Stimulated activated CD8-positive, alpha-beta memory T cell treated with anti-CD3 and anti-CD28 coated beads, Interleukin-2, amount 100 ng/mL, for 48 hours (primary cell): ENCODE measurements at regions not wholly inside any gene's neighbourhood (a gene's known extent, or its start where the extent isn't known, plus 50 kb on each side); places are given as distances from the start of the nearest gene placed in this dataset.

Experiments used
- DNase-seq, 2 donors: peaks; one replicate each; pipeline ENCODE4 v3.0.0-alpha.2; 2020; ENCODE audit warnings: low read depth in 2 of 2

DNA sequence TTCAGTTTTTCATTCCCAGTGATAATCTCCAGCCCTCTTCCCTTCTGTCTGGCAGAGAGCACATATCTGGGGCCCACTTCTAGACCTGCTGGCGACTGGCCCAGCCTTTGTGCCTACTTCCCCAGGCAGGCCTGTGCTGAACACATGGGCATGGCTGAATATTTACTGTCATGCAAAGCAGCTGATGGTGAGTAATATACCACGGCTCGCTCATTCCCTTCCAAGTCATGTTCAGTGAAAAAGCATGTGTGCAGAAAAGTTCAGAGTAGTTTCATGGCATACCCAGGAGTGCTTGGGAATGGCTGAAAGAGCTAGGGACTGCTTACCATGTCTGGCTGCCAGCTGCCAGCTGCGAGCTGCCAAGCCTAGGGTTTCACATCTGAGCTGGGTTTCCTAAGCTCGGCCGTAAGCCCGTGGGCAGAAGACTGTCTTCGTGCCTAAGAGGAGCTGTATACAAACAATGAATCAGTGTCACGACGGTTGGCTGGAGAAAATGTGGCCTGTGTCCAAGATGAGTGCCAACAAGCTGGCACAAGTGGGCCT is 179.9 kb upstream of the PELI2 start:
- DNase-seq = no peak

DNA sequence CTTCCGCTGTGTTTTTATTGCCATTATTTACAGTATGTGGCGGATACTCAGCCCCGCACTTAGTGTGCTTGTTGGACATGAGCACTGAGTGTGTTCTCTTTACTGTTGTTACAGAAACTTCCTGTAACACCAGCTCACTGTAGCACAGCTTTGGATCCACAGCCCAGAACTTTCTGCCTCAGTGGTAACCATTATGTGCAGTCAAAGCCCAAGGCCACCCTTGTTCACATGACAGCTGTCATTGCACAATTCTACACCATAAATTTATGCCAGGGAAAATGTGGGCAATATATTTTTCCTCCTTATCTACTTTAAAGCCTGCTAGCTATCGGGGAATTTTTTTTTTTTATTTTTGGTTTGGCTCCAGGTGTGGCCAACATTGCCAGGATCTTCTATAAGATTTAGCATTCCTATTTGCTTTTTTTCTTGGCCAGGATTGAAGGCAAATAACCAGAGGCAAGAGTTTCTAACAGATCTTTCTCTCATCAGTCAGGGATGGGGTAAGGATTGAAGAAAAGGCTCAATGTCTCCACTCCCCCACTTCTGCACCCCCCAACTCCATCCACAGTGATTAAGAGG is 176.0 kb upstream of the PELI2 start:
- DNase-seq = no peak

DNA sequence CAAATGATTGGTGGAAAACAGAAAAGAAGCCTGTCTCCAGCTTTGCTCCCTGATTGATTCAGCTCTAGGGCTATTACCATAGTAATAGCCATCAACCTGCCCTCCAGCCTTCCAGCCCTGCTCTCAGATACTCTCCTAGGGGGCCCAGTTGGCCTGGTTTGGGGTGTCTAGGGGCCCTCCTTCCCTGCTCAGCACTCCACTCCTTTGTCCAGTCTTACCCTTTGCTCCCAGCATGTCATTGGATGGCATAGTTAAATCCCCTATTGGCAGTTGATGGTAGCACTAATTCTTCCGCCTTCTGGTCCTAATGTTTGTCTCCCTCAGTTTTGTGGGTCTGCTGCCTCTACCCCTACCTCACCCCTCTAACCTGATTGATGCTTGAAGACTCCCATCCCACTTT is 175.4 kb upstream of the PELI2 start:
- no peak for DNase-seq

DNA sequence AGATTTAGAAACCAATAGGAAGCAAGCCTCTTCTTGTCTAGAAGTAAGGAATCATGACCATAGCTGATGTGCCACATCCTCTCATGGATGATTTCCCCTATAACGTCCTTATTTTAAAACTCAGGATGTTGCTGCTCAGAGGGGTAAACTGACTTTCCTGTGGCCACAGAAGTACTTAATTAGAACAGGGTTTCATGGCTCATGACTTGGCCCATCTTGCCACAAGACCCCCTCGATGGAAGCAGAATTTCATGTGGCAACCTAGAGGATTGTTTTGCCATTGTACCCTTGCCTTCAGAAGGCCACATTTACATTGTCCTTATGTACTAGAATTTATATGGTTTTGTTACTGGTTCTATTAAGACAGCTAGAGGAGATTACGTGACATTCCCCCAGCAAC is 173.5 kb upstream of the PELI2 start:
- DNase-seq = no peak

DNA sequence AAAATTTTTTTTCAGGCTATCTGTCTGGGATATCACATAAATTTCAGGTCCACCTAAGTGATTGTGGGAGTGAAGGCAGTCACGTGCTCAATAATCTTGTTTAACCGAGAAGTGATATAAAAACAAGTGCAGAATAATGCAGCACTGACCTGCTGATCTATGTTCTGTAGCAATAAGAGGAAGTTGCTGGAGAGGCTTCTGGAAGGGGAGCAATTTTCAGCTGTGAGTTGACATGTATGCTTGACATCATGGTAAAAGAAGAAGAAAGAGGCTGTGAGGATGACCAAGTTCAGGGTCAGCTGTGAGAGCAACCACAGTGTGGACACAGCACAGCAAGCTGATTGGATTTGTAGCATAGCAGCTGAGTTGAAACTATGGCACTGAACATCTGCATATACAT is 172.0 kb upstream of the PELI2 start:
- DNase-seq = no peak

DNA sequence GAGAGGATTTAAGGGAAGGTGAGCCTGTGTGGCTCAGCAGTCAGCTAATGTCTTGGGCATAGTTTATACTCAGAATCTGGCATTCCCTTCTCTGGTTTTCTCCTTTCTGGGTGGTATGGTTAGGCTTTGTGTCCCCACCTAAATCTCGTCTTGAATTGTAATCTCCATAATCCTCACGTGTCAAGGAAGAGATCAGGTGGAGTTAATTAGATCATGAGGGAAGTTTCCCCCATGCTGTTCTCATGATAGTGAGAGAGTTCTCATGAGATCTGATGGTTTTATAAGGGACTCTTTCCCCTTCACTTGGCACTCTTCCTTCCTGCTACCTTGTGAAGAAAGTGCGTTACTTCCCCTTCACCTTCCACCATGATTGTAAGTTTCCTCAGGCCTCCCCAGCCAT is 169.8 kb upstream of the PELI2 start:
- no peak for DNase-seq

DNA sequence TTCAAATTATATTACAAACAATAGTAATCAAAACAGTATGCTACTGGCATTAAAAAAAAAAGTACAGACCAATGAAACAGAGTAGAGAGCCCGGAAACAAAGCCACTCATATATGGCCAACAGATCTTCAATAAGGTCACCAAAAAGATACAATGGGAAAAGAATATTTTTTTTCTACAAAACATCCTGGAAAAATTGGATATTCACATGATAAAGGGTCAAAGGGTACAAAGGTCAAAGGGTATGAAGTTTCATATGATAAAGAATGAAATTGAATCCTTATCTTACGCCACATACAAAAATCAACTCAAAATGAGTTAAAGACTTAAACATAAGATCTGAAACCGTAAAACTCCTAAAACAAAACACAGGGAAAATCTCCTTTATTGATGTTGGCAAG is 168.5 kb upstream of the PELI2 start:
- no peak for DNase-seq

DNA sequence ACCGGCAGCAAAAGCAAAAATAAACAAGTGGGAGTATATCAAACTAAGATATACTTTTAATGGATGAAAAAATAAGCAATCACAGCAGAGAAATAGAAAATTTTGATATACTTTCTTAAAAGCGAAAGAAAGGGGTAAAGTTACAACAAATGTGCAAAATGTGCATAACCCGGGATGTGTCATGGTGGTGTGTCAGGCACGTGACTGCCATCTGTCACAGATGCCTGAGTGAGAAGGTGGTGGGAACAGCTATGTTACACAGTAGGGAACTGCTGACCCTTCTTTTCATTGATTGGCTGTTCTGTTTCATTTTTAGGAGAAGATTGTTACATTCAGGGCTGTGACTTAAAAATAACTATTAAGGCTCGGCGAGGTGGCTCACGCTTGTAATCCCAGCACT is 168.1 kb upstream of the PELI2 start:
- DNase-seq = no peak

DNA sequence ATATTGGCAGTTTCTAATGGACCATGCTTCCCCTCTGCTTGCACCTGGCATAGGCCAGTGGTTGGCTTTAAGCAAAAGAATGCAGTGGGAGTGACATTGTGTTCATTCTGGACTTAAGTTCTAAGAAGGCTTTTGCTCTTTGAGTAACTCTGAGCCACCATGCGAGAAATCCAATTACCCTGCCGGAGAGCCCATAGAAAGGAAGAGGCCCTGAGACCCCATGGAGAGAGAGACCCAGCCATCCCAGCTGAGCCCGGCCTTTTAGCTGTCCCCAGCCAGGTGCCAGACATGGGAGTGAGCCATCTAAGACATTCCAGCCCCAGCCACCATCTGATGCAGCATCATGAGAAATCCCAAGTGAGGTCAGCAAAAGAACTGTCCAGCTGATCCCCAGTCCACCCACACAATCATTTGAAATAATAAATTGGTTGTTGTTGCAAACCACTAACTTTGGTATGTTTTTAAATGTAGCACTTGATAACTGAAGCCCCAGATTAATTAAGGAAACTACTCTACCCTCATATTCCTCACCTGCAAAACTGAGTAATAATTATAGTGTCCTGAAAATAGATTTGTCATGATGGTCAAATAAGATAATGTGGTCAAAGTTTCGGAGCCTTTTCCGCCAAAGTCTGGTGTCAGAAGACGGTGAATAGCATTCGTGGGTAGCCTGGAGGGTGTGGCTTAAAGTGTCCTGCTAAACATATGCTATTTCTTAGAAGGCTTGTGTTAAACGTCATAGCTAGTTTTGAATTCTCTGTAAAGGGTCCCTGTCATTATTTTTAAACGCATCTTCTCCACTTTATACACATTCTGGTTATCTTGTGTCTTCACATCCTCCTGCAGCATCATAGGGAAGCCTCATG is 166.6 kb upstream of the PELI2 start:
- no peak for DNase-seq

DNA sequence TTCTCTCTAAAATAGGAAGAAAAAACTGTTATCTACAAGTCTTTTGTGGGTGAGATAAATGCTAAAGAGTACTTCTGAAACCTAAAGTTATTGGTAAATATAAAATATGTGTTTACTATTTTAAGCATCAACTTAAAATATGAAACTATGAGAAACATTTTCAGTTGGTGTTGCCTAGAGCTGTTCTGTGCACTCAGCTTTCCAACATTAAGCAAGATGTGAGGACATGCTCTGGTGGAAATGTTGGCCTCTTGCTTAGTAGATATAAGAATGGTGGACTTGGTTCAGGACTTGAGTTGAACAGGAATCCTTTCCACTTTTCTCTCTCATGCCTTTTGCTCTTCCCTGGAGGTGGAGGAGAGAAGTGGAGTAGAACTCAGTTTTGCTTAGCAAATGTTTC is 164.1 kb upstream of the PELI2 start:
- no peak for DNase-seq

DNA sequence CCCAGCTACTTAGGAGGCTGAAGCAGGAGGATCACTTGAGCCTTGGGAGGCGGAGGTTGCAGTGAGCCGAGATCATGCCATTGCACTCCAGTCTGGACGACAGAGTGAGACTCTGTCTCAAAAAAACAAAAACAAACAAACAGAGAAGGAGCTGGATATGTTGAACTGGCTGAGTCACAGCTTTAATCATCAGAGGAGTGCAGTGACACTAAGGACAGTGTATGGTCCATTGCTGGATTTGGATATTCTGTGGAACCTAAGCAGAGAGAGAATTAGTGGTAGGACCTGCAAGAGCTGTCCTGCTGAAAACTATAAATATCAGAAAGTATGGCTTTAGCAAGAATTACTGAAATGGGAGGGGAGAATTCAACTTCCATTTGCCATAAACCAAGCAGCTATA is 163.0 kb upstream of the PELI2 start:
- DNase-seq = no peak

DNA sequence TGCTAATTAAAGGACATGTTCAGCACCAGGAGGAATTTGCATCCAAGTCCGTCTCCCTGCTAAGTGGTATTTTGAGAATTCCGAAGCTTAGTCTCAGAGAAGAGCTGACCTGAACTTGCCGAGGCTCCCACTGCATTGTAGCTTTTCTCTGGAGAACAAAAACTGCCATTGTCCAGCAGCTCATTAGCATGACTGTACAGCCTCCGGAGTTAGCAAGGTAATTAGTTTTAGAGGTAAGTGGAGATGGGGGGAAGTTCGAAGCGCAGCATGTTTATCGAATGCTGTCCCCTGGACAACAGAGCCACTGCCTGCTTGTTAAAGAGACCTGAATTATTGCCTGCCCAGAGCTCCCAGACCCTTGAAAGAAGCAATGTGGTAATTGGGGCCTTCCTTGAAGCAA is 160.3 kb upstream of the PELI2 start:
- DNase-seq = no peak

DNA sequence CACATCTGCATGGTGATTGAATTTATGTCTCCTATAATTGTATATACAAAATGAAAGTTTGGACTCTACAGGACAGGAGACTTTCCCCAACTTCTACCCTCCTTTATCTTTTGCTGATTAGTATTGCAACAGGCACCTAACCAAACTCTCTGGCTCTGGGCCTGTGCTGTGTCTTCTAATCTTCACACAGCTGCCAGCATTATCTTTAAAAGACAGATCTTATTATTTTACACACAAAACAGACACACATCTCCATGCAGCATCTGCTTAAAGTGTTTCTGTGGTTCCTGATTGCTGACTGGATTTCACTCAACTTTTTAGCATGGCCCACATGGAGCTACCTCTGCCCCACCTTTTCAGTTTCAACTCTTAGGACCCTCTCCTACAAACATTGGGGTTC is 154.9 kb upstream of the PELI2 start:
- no peak for DNase-seq

DNA sequence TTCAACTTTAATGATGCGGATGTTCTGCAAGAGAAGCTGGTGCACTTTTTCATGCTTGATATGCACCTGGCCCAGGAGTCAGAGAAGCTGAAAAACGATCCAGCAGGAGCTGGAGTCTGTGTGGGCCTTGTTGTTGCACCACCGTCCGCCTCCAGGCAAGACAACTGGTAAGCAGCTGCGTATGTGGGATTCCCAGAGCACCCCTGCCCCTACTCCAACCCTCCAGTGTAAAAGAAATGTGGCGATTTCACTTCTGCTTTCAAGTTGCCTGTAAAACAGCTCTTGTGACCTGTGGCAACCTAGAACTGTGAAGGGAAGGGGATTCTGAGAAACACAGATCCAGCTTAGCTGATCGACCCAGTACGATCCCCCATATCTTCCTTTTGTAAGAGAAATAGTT is 154.1 kb upstream of the PELI2 start:
- DNase-seq = no peak

DNA sequence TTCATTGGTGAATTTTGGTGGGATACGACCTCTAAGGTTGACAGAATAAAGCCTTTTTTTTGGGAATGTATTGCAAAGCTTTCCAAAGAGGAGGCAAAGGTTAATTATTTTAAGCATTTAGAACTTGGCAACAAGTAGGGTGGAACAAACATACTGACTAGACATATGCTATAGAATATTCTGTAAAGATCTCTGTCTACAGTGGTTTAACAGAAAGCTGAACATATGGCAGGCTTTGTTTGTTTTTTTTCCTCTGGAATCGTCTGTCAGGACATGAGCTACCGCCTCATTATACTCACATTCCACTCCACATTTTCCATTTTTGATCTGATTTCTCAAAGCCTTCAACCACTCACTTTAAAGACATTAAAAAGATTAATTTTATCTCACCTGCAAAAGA is 153.4 kb upstream of the PELI2 start:
- no peak for DNase-seq

DNA sequence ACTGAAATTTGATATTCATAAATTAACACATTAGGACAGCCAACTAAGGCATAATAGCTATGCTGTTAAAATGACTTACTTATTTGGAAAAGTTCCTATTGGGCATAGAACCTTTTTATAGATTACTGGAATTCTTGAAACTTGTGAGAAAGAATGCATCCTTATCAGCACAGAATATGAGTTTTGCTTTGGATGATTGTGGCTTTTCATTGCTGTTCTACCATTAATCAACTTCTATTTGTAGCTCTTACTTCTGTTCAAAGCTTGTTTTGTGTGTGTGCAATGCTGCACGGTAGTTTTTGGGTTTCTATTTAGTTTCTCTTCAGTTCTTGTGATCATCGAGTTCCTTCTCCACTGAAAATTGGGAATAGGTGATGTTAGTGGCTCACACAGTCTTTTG is 152.4 kb upstream of the PELI2 start:
- no peak for DNase-seq

DNA sequence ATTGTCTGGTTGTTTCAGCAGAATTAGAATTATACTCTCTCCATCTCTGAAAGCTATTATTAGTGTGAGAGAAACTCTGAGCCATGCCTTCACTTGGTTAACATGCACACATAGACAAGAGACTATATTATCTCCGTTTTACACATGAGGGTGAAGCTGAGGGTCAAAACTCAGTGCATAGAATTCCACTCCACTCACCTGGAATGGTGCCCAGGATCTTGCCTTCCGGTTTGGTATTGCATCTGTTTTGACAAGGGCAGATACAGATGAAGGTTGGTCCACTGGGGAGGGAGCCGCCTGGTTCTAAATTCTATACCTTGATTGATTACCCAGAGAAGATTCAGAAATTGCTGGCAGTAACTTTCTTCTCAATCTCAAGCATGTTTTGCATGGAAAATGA is 149.5 kb upstream of the PELI2 start:
- DNase-seq = no peak

DNA sequence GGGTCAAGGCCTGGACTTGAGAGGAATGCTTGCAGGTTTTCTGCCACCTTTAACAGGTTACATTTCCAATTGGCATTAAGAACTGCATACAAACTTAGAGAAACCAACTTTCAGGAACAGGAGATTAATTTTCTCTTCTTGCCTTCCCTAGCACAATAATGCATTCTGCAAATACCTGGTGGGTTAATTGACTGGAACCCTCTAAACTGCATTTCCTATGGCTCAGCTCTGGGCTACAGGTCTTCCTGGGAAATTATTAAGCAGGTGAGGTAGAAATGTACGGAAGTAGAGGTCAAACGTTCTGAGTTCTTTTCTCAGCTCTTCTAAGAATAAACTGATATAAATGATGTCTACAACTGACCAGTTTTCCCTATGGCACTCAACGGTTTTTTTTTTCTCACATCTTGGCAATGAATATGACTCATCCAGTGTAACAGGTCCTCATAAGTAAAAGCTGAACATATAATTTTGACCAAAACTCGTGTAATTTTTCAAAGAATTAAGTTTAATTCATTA is 144.9 kb upstream of the PELI2 start:
- DNase-seq = no peak

DNA sequence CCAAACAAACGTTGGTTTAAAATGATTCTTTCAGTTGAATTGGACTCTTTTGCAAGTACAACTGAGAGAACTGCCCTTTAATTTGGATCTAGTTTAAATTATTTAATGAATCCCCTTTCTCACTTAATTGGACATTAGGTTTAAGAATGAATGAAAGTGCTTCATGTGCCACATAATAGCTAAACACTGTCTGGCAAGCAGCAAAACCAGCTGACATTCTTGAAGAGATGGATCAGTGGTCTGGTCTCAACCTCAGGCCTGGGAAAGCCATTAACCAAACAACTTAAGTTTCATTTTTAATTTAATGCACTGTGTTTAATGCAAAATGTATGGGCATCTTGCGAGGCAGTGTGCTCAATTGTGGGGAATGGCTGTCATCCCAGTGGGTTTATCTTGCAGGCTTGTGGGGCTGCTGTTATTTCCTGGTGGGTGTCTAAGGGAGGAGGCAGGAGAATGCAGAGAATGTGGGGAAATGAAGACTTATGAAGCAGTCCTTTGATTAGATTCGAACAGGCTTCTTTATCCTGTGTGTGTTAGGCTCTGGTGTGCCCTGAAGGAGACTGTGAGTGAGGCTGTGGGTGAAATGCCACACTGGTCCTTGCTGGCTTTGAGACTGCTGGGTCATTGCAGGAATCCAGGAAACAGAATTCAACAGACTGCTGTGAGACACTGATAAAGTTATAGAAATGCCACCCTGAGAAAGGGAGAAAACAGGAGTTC is 144.1 kb upstream of the PELI2 start:
- no peak for DNase-seq

DNA sequence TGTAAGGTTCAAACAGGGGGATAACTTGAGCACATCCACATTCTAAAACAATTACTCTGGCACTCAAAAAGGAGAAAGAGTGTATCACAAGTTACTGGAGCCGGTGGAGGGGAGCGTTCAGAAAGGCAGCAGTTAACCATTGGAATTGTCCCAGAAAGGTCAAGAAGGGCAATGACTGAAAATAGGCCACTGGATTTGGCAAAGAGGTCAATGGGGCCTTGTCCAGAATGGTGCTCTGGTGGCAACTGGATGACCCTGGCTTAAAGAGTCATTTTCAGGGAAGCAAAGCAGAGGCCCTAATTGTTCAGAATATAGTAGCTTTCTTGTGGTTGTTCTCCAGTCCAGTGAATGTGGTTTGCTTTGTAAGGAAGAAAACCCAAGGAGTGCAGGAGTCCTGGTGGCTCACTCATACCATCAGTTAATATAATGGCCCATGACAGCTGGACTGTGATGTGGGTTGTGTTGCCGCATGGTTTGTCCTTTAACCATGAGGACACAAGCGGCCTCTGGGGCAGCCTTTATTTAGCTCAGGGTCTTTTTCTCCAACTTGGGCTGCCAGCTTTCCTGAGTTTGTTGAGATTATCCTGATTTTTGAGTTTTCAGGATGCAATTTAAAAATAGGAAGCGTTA is 142.8 kb upstream of the PELI2 start:
- no peak for DNase-seq

DNA sequence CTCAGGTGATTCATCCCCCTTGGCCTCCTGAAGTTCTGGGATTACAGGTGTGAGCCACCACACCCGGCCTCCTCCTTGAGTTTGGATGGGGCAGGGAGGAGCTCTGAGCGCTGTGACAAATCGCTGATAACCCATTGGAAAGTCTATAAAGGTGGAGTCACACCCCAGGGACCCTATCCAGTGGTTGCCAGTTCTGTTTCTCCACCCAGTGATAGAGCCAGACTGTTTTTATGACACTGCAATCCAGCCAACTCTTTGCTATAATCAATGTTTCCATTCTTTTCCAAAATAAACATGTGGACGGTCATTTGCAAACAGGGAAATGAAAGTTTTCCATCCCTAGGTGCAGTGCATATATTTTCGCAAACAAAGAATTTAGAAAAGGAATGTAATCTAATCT is 142.0 kb upstream of the PELI2 start:
- no peak for DNase-seq

DNA sequence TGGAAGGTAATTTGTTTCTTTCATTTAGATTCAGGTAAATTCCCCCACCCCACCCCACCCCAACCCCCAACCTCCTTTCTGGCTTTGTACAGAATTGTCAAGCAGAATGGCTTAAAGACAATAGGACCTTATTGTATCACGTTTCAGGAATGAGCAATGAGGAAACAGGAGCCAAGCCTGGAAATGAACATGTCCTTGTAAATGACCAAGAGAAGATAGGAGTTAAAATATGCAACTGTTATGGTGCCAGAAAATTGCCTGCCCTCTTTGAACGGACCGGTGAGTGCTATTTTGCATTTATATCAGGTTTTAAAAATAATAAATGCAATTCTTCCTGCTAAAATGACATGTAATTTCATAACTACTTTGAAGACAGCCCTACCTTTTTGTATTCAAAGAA is 141.6 kb upstream of the PELI2 start:
- DNase-seq = no peak
